ENCODE measurements at regions not wholly inside any gene's neighbourhood (a gene's known extent, or its start where the extent isn't known, plus 50 kb on each side); places are given as distances from the start of the nearest gene placed in this dataset.

DNA sequence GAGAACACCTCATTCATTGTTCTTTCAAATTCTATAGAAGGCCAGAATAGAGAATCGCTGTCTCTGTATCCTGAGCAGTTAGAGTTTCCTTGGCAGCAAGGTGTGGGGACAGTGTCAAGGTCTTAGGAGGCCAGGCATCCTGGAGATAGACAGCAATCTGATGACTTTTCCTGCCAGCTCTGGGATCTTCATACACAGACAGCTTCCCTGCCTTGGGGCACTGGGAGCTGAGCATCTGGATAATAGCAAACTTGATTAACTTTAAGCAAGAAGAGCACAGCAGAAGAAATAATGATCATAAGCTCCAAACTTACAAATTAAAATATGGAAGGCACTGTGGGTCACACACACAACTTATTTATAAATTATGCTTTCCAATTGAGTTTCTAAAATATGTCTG lies 86.1 kb upstream of the STK32A start:
- TF ChIP-seq GATA3 (IDR thresholded peaks at IDR 0.05; ENCODE audit: low read depth, low read length) (no peak), GATA2 (IDR thresholded peaks at IDR 0.05; ENCODE audit: low read depth, low read length) (peak; percentile 68)

Measured in SH-SY5Y (cell line).